Nephron (organoid): ENCODE measurements at regions not wholly inside any gene's neighbourhood (a gene's known extent, or its start where the extent isn't known, plus 50 kb on each side); places are given as distances from the start of the nearest gene placed in this dataset.

Experiments used
- H3K27ac Mint-ChIP-seq, 3 experiments: 2 replicates each; pipeline ENCODE4 v1.8.0; 2020; ENCODE audit warnings: mixed read lengths in 3 of 3, mild to moderate bottlenecking in 2 of 3, moderate library complexity in 1 of 3
- H3K27me3 Mint-ChIP-seq: 2 replicates; pipeline ENCODE4 v1.8.0; 2021; ENCODE audit warnings: low read depth, mild to moderate bottlenecking, moderate library complexity, mixed read lengths
- H3K36me3 Mint-ChIP-seq: 2 replicates; pipeline ENCODE4 v1.8.0; 2020; ENCODE audit warnings: low read depth, mixed read lengths
- H3K4me1 Mint-ChIP-seq: 2 replicates; pipeline ENCODE4 v1.8.0; 2020; ENCODE audit warnings: mixed read lengths
- H3K4me3 Mint-ChIP-seq, 3 experiments: 2 replicates each; pipeline ENCODE4 v1.8.0; 2020; ENCODE audit warnings: mild to moderate bottlenecking in 3 of 3, mixed read lengths in 3 of 3, moderate library complexity in 2 of 3
- H3K9me3 Mint-ChIP-seq: 2 replicates; pipeline ENCODE4 v1.8.0; 2020; ENCODE audit warnings: mixed read lengths
- TF ChIP-seq, protein P1 (sequence below), 3 experiments: fragments of 200-600 bp; sonication (generic); IDR thresholded peaks; one replicate each; pipeline ENCODE4 v1.5.0; 2021; ENCODE audit warnings: antibody characterized with exemption in 3 of 3; ENCODE audit not compliant: unreplicated experiment in 3 of 3

DNA sequence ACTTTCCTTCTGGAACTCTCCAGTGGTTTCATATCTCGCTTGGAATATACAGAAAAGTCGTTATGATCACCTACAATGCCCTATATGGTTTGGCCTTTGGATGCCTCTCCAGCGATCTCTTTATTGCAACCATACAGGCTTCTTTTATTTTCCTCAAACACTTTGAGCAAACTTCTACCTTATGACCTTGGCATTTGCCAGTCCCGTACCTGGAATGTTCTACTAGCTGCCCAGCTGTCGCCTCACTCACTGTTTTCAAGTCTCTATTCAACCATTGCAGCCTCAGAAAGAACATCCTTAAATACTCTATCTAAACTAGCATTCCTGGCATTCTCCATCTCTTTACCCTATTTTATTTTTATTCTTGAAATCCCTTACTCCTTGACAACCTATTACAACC lies 50.4 kb upstream of the NEDD9 start:
- Mint-ChIP-seq H3K4me1 (peaks cover 8% of the 10 kb centered on the region), H3K9me3 (no peaks in the 10 kb centered on the region), H3K27ac (no peak overlapping the region), H3K36me3 (no peaks in the 10 kb centered on the region), H3K27me3 (no peaks in the 10 kb centered on the region), H3K4me3 (no peak overlapping the region)
- TF ChIP-seq, protein P1, sequence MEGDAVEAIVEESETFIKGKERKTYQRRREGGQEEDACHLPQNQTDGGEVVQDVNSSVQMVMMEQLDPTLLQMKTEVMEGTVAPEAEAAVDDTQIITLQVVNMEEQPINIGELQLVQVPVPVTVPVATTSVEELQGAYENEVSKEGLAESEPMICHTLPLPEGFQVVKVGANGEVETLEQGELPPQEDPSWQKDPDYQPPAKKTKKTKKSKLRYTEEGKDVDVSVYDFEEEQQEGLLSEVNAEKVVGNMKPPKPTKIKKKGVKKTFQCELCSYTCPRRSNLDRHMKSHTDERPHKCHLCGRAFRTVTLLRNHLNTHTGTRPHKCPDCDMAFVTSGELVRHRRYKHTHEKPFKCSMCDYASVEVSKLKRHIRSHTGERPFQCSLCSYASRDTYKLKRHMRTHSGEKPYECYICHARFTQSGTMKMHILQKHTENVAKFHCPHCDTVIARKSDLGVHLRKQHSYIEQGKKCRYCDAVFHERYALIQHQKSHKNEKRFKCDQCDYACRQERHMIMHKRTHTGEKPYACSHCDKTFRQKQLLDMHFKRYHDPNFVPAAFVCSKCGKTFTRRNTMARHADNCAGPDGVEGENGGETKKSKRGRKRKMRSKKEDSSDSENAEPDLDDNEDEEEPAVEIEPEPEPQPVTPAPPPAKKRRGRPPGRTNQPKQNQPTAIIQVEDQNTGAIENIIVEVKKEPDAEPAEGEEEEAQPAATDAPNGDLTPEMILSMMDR (IDR thresholded peaks at IDR 0.05; ENCODE audit: unreplicated experiment in 3 of 3): no peak
